Erythroblast (primary cell): ENCODE measurements at regions not wholly inside any gene's neighbourhood (a gene's known extent, or its start where the extent isn't known, plus 50 kb on each side); places are given as distances from the start of the nearest gene placed in this dataset.

Source experiments
- GATA1 ChIP-seq: IDR thresholded peaks from 2 replicates; pipeline ENCODE4 v1.6.1; 2011; ENCODE audit warnings: low read depth, mild to moderate bottlenecking, control low read depth, low read length, moderate library complexity
- POLR2A ChIP-seq: IDR thresholded peaks from 2 replicates; pipeline ENCODE4 v1.6.1; 2011; ENCODE audit warnings: mild to moderate bottlenecking, low read length

GRCh38 chr5:124648902-124649467 is 97.5 kb downstream of the ZNF608 start:
- no peak for TF ChIP-seq POLR2A
- TF ChIP-seq GATA1 = no peak
